MM.1S (cell line): ENCODE measurements at regions not wholly inside any gene's neighbourhood (a gene's known extent, or its start where the extent isn't known, plus 50 kb on each side); places are given as distances from the start of the nearest gene placed in this dataset.

ENCODE experiments used
- DNase-seq: peaks from one replicate; pipeline ENCODE4 v3.0.0-alpha.2; 2015
- H2AFZ ChIP-seq: fragments of 300-600 bp; sonication (generic); 2 replicates; pipeline ENCODE4 v1.6.0; 2016; ENCODE audit warnings: antibody characterized with exemption, low read length
- H3F3A ChIP-seq: fragments of 300-600 bp; sonication (generic); 2 replicates; pipeline ENCODE4 v1.6.1; 2016; ENCODE audit warnings: mild to moderate bottlenecking, antibody characterized with exemption, low read length, moderate library complexity, mixed read lengths; ENCODE audit not compliant: insufficient read depth
- H3K27ac ChIP-seq: fragments of 300-600 bp; sonication (generic); 2 replicates; pipeline ENCODE4 v1.5.1; 2016; ENCODE audit warnings: mild to moderate bottlenecking, low read length
- H3K27me3 ChIP-seq: fragments of 300-600 bp; sonication (generic); replicated peaks from 2 replicates; pipeline ENCODE4 v1.6.0; 2016; ENCODE audit warnings: low read length; ENCODE audit not compliant: insufficient read depth
- H3K36me3 ChIP-seq: fragments of 300-600 bp; sonication (generic); replicated peaks from 2 replicates; pipeline ENCODE4 v1.6.1; 2016; ENCODE audit warnings: mild to moderate bottlenecking, low read length, mixed read lengths; ENCODE audit not compliant: insufficient read depth
- H3K4me1 ChIP-seq: fragments of 300-600 bp; sonication (generic); 2 replicates; pipeline ENCODE4 v1.6.1; 2016; ENCODE audit warnings: low read length, mixed read lengths
- H3K4me2 ChIP-seq: fragments of 300-600 bp; sonication (generic); 2 replicates; pipeline ENCODE4 v1.6.0; 2016; ENCODE audit warnings: low read depth, low read length
- H3K4me3 ChIP-seq: fragments of 300-600 bp; sonication (generic); 2 replicates; pipeline ENCODE4 v1.5.1; 2016; ENCODE audit warnings: low read length, mixed read lengths
- H3K79me2 ChIP-seq: fragments of 300-600 bp; sonication (generic); 2 replicates; pipeline ENCODE4 v1.6.1; 2016; ENCODE audit warnings: mixed run types, low read length, mixed read lengths
- H3K9ac ChIP-seq: fragments of 300-600 bp; sonication (generic); 2 replicates; pipeline ENCODE4 v1.6.1; 2016; ENCODE audit warnings: low read length, mixed read lengths
- H3K9me2 ChIP-seq: fragments of 300-600 bp; sonication (generic); replicated peaks from 2 replicates; pipeline ENCODE4 v1.6.1; 2016; ENCODE audit warnings: mild to moderate bottlenecking, low read length, mixed read lengths; ENCODE audit not compliant: insufficient read depth
- H3K9me3 ChIP-seq: fragments of 300-600 bp; sonication (generic); replicated peaks from 2 replicates; pipeline ENCODE4 v1.6.1; 2016; ENCODE audit warnings: mild to moderate bottlenecking, low read length, mixed read lengths; ENCODE audit not compliant: insufficient read depth
- H4K20me1 ChIP-seq: fragments of 300-600 bp; sonication (generic); 2 replicates; pipeline ENCODE4 v1.6.1; 2016; ENCODE audit warnings: mild to moderate bottlenecking, low read length, moderate library complexity, mixed read lengths; ENCODE audit not compliant: insufficient read depth
- CTCF ChIP-seq: fragments of 300-600 bp; sonication (generic); IDR thresholded peaks from 2 replicates; pipeline ENCODE4 v1.5.1; 2016; ENCODE audit warnings: antibody characterized with exemption, low read length, mixed read lengths
- EZH2 ChIP-seq: fragments of 300-600 bp; sonication (generic); optimal IDR thresholded peaks from 2 replicates; pipeline ENCODE3; 2017; ENCODE audit warnings: low read depth, mild to moderate bottlenecking, antibody characterized with exemption, low read length, mixed read lengths
- EZH2phosphoT487 ChIP-seq: fragments of 300-600 bp; sonication (generic); IDR thresholded peaks from 2 replicates; pipeline ENCODE4 v1.6.1; 2018; ENCODE audit warnings: antibody characterized with exemption, low read length

GRCh38 chr12:115338566-115339294 lies 654.8 kb upstream of the TBX3 start:
- H4K20me1 ChIP-seq, result no peaks in the 10 kb centered on the region
- TF ChIP-seq EZH2phosphoT487, result no peak
- no peak for TF ChIP-seq CTCF
- no peak for TF ChIP-seq EZH2
- H3K27me3 ChIP-seq, result no peaks in the 10 kb centered on the region
- H3K36me3 ChIP-seq, result no peaks in the 10 kb centered on the region
- H3K27ac ChIP-seq, result no peak overlapping the region
- no peaks in the 10 kb centered on the region for H3K79me2 ChIP-seq
- H2AFZ ChIP-seq, result no peak overlapping the region
- H3K4me3 ChIP-seq, result no peak overlapping the region
- no peaks in the 10 kb centered on the region for H3F3A ChIP-seq
- no peak for DNase-seq
- no peak overlapping the region for H3K9ac ChIP-seq
- no peaks in the 10 kb centered on the region for H3K4me1 ChIP-seq
- H3K9me3 ChIP-seq, result no peaks in the 10 kb centered on the region
- H3K9me2 ChIP-seq, result no peaks in the 10 kb centered on the region
- H3K4me2 ChIP-seq, result no peak overlapping the region

- Histone ChIP-seq H3K4me1 (no peaks in the 10 kb centered on the region), H2AFZ (no peak overlapping the region), H3K9me3 (no peaks in the 10 kb centered on the region), H3K27ac (no peak overlapping the region), H3K4me3 (no peak overlapping the region), H3K4me2 (no peak overlapping the region), H4K20me1 (no peaks in the 10 kb centered on the region), H3K79me2 (no peaks in the 10 kb centered on the region), H3K9ac (no peak overlapping the region), H3K36me3 (no peaks in the 10 kb centered on the region), H3F3A (no peaks in the 10 kb centered on the region), H3K27me3 (no peaks in the 10 kb centered on the region), H3K9me2 (no peaks in the 10 kb centered on the region)
- no peak for TF ChIP-seq EZH2phosphoT487
- no peak for TF ChIP-seq CTCF
- TF ChIP-seq EZH2, result no peak
- DNase-seq, result no peak
These were observed 653.9 kb upstream of the TBX3 start for GRCh38 chr12:115337693-115338543.

GRCh38 chr12:115336506-115336905 lies 652.5 kb upstream of the TBX3 start:
- TF ChIP-seq EZH2phosphoT487, result no peak
- no peak for TF ChIP-seq CTCF
- no peak for TF ChIP-seq EZH2
- no peak overlapping the region for H3K4me3 ChIP-seq
- no peaks in the 10 kb centered on the region for H3K9me3 ChIP-seq
- no peak overlapping the region for H2AFZ ChIP-seq
- H3K4me1 ChIP-seq, result no peaks in the 10 kb centered on the region
- H3K4me2 ChIP-seq, result no peak overlapping the region
- no peaks in the 10 kb centered on the region for H3K27me3 ChIP-seq
- no peak overlapping the region for H3K27ac ChIP-seq
- no peaks in the 10 kb centered on the region for H3K9me2 ChIP-seq
- no peaks in the 10 kb centered on the region for H3K79me2 ChIP-seq
- DNase-seq, result no peak
- H3K9ac ChIP-seq, result no peak overlapping the region
- no peaks in the 10 kb centered on the region for H3K36me3 ChIP-seq
- no peaks in the 10 kb centered on the region for H4K20me1 ChIP-seq
- no peaks in the 10 kb centered on the region for H3F3A ChIP-seq
